Renal cortex interstitium (tissue), 11 donors: ENCODE measurements at regions not wholly inside any gene's neighbourhood (a gene's known extent, or its start where the extent isn't known, plus 50 kb on each side); places are given as distances from the start of the nearest gene placed in this dataset.
"Not testable (repeated sequence)": the region's sequence is repeated elsewhere in the genome, so short reads cannot be mapped to it uniquely, and the experiment has no call there.

ENCODE experiments used
- DNase-seq, 11 donors: peaks; one replicate each; pipeline ENCODE4 v3.0.0-alpha.2; 2013; ENCODE audit warnings: low read depth in 9 of 11, low spot score in 4 of 11; ENCODE audit errors: extremely low read depth in 1 of 11

GRCh38 chr6:4225161-4225872, 89.9 kb upstream of the ECI2 start:
- DNase-seq = no peak

GRCh38 chr6:4224067-4224978, 88.9 kb upstream of the ECI2 start:
- peak in 3 of 11 donors; percentile 2 to 23 (median 12) for DNase-seq

- no peak for DNase-seq
Measured at GRCh38 chr6:4220558-4220957, 85.2 kb upstream of the ECI2 start.

GRCh38 chr6:4218619-4219317, 83.4 kb upstream of the ECI2 start:
- DNase-seq = not testable (repeated sequence)

GRCh38 chr6:4212588-4212987, 77.2 kb upstream of the ECI2 start:
- DNase-seq = no peak

GRCh38 chr6:4210629-4211419, 75.4 kb upstream of the ECI2 start:
- DNase-seq = peak in 6 of 11 donors; percentile 4 to 29 (median 18)

- DNase-seq = no peak
Measured at GRCh38 chr6:4209196-4209595, 73.8 kb upstream of the ECI2 start.

GRCh38 chr6:4208158-4208557, 72.8 kb upstream of the ECI2 start:
- DNase-seq = no peak

GRCh38 chr6:4203642-4204417, 68.5 kb upstream of the ECI2 start:
- DNase-seq = not testable (repeated sequence)

GRCh38 chr6:4192627-4193026, 57.3 kb upstream of the ECI2 start:
- no peak for DNase-seq

- DNase-seq = no peak
Measured at GRCh38 chr6:4192173-4192572, 56.8 kb upstream of the ECI2 start.

GRCh38 chr6:4191271-4191721, 55.9 kb upstream of the ECI2 start:
- DNase-seq = no peak

- no peak for DNase-seq
Measured at GRCh38 chr6:4189249-4189648, 53.9 kb upstream of the ECI2 start.

GRCh38 chr6:4188801-4189200, 53.4 kb upstream of the ECI2 start:
- DNase-seq = no peak

GRCh38 chr6:4187480-4187879, 52.1 kb upstream of the ECI2 start:
- no peak for DNase-seq

- DNase-seq = no peak
Measured at GRCh38 chr6:4186385-4186784, 51.0 kb upstream of the ECI2 start.

GRCh38 chr6:4185846-4186245, 50.5 kb upstream of the ECI2 start:
- no peak for DNase-seq

- no peak for DNase-seq
Measured at GRCh38 chr6:4185419-4185818, 50.0 kb upstream of the ECI2 start.
